ENCODE measurements at regions not wholly inside any gene's neighbourhood (a gene's known extent, or its start where the extent isn't known, plus 50 kb on each side); places are given as distances from the start of the nearest gene placed in this dataset.

DNA sequence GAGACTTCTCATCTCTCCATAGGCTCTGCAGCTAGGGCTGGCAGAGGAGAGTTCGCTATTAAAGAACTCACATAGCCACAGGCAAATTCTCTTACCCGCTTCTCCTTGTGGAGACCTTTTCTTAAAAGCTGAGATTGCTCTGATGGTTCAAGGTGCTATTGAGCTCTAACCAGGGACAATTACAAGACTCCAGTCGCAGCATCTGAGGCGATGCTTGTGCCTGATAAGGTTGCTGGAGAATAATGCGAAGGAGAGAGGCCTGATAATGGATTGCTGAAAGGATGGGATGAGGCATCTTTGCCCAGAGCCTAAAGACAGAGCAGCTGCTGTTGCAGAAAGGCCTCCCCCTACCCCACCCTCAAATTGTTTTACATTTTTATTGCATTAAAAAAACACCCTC is 244.5 kb upstream of the SOX14 start:
- TF ChIP-seq POLR2A (IDR thresholded peaks at IDR 0.05): no peak
- TF ChIP-seq, protein P1, sequence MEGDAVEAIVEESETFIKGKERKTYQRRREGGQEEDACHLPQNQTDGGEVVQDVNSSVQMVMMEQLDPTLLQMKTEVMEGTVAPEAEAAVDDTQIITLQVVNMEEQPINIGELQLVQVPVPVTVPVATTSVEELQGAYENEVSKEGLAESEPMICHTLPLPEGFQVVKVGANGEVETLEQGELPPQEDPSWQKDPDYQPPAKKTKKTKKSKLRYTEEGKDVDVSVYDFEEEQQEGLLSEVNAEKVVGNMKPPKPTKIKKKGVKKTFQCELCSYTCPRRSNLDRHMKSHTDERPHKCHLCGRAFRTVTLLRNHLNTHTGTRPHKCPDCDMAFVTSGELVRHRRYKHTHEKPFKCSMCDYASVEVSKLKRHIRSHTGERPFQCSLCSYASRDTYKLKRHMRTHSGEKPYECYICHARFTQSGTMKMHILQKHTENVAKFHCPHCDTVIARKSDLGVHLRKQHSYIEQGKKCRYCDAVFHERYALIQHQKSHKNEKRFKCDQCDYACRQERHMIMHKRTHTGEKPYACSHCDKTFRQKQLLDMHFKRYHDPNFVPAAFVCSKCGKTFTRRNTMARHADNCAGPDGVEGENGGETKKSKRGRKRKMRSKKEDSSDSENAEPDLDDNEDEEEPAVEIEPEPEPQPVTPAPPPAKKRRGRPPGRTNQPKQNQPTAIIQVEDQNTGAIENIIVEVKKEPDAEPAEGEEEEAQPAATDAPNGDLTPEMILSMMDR (IDR thresholded peaks at IDR 0.05): no peak

All from uterus (tissue), 2 donors.